Stimulated activated CD4-positive, alpha-beta T cell treated with anti-CD3 and anti-CD28 coated beads, Interleukin-1b, Interleukin-23, amount 100 ng/mL, for 1 hour (primary cell): ENCODE measurements at regions not wholly inside any gene's neighbourhood (a gene's known extent, or its start where the extent isn't known, plus 50 kb on each side); places are given as distances from the start of the nearest gene placed in this dataset.

Experiments
- DNase-seq, 2 donors: peaks; one replicate each; pipeline ENCODE4 v3.0.0-alpha.2; 2020; ENCODE audit warnings: low read depth in 2 of 2

- no peak for DNase-seq
These were observed 332.8 kb downstream of the MAF start for GRCh38 chr16:79267781-79268180.

- DNase-seq, result no peak
These were observed 333.4 kb downstream of the MAF start for GRCh38 chr16:79267146-79267545.

GRCh38 chr16:79265701-79266100, 334.8 kb downstream of the MAF start:
- no peak for DNase-seq

- no peak for DNase-seq
These were observed 335.3 kb downstream of the MAF start for GRCh38 chr16:79265196-79265595.

DNA sequence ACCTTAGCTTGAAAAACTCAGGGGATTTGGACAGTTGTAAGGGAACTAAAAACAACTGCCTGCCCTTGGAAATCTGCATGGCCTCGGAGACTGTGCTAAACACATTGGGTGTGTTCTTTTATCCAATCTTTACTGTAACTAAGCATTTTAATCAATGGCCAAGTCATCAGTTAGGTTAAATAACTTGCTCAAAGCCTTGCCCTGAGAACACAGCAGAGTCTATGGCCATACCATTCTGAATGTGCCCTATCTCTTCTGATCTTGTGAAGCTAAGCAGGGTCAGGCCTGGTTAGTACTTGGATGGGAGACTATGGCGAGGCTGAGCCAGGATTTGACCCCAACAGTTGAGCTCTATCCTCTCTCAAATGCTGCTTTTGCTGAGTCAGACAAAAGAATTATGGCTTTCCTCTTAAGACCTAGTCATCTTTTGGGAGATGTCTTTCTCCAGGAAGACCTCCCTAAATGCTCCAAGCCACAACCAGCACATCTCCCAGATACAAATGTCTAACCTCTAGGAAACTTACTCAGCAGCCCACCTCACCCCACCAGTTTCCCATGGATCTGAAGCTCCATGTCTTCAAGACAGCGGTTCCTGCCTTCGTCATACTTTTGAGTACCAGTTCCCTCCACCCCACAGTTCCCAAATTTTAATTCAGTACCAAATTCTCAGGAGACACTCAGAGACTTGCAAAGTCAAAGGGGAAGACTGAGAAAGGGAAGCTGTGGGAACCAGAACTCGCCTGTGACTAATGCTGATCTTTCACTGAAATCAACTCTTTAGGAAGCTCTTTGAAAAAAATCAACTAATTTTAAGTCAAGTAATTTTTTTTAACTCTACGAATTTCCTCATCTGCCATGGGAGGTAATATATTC, 336.1 kb downstream of the MAF start:
- DNase-seq, result no peak

GRCh38 chr16:79263425-79263824, 337.1 kb downstream of the MAF start:
- no peak for DNase-seq
